H1 (cell line): ENCODE measurements at regions not wholly inside any gene's neighbourhood (a gene's known extent, or its start where the extent isn't known, plus 50 kb on each side); places are given as distances from the start of the nearest gene placed in this dataset.

Experiments
- CTCF ChIA-PET: fragments of 300-600 bp; sonication (Branson Sonifier 250); formaldehyde crosslinking; loops from one replicate; lab custom pipeline; 2021; ENCODE audit not compliant: partially characterized antibody; lab: Charles Lee
- POLR2A ChIA-PET: fragments of 300-600 bp; sonication (Branson Sonifier 250); formaldehyde crosslinking; loops from one replicate; lab custom pipeline; 2021; ENCODE audit warnings: inconsistent platforms; ENCODE audit not compliant: partially characterized antibody; lab: Charles Lee
- DNase-seq, 2 experiments: peaks; one replicate each; pipeline versions ENCODE4 v3.0.0 to v3.0.0-alpha.2; 2010 to 2022; ENCODE audit warnings: low spot score in 2 of 2, low read depth in 1 of 2, mixed read lengths in 1 of 2
- FAIRE-seq: peaks from 2 replicates; lab custom pipeline; 2011; peaks lifted over from hg19 to GRCh38; lab: Jason Lieb, UNC
- H2AFZ ChIP-seq: 2 replicates; pipeline ENCODE4 v1.8.1; 2012; ENCODE audit warnings: low read length, inconsistent platforms
- H2AK5ac ChIP-seq: 2 replicates; pipeline ENCODE4 v1.6.1; 2013; ENCODE audit warnings: low read depth, low read length
- H2BK120ac ChIP-seq: replicated peaks from 2 replicates; pipeline ENCODE3; 2013; ENCODE audit warnings: low read depth, low read length, inconsistent platforms
- H2BK12ac ChIP-seq: 2 replicates; pipeline ENCODE4 v1.6.1; 2013; ENCODE audit warnings: low read depth, low read length
- H2BK15ac ChIP-seq: 2 replicates; pipeline ENCODE4 v1.6.1; 2013; ENCODE audit warnings: low read length
- H2BK20ac ChIP-seq: 2 replicates; pipeline ENCODE4 v1.6.1; 2013; ENCODE audit warnings: low read length
- H2BK5ac ChIP-seq: 2 replicates; pipeline ENCODE4 v1.6.1; 2013; ENCODE audit warnings: low read depth, low read length
- H3K14ac ChIP-seq: 2 replicates; pipeline ENCODE4 v1.6.1; 2013; ENCODE audit warnings: inconsistent platforms; ENCODE audit not compliant: insufficient read length
- H3K18ac ChIP-seq: 2 replicates; pipeline ENCODE4 v1.6.1; 2013; ENCODE audit warnings: low read length; ENCODE audit errors: extremely low read depth
- H3K23ac ChIP-seq: 2 replicates; pipeline ENCODE4 v1.6.1; 2013; ENCODE audit warnings: inconsistent platforms; ENCODE audit not compliant: insufficient read length
- H3K23me2 ChIP-seq: 2 replicates; pipeline ENCODE4 v1.6.1; 2013; ENCODE audit warnings: low read depth, low read length
- H3K27ac ChIP-seq: 2 replicates; pipeline ENCODE4 v1.6.1; 2011; ENCODE audit warnings: low read depth, low read length, inconsistent platforms
- H3K27me3 ChIP-seq, 4 experiments: replicated peaks in 1 of 4; 1 replicate in 1 of 4; 2 replicates in 3 of 4; pipeline versions ENCODE4 v1.6.1 to v1.8.1; 2011 to 2013; ENCODE audit warnings: low read length in 3 of 4, mild to moderate bottlenecking in 3 of 4, inconsistent platforms in 2 of 4, mixed read lengths in 2 of 4, moderate library complexity in 1 of 4; ENCODE audit not compliant: control insufficient read depth in 3 of 4, insufficient read depth in 3 of 4; ENCODE audit errors: extremely low read depth in 1 of 4
- H3K36me3 ChIP-seq, 4 experiments: 2 replicates each; pipeline versions ENCODE4 v1.6.1 to v1.8.1; 2011 to 2013; ENCODE audit warnings: mild to moderate bottlenecking in 4 of 4, low read length in 3 of 4, moderate library complexity in 2 of 4, control low read depth in 1 of 4, inconsistent platforms in 1 of 4; ENCODE audit not compliant: insufficient read depth in 4 of 4, control insufficient read depth in 2 of 4
- H3K4ac ChIP-seq: replicated peaks from 2 replicates; pipeline ENCODE3; 2013; ENCODE audit warnings: low read length, low read depth, mixed read lengths, inconsistent platforms; ENCODE audit not compliant: insufficient read length
- H3K4me1 ChIP-seq, 4 experiments: replicated peaks in 1 of 4; 1 replicate in 1 of 4; 2 replicates in 3 of 4; pipeline versions ENCODE4 v1.6.1 to v1.8.1; 2011 to 2013; ENCODE audit warnings: low read length in 3 of 4, inconsistent platforms in 2 of 4, mixed read lengths in 1 of 4; ENCODE audit not compliant: insufficient read depth in 4 of 4, control insufficient read depth in 3 of 4
- H3K4me2 ChIP-seq, 2 experiments: 2 replicates each; pipeline versions ENCODE4 v1.6.1 to v1.8.1; 2011 to 2013; ENCODE audit warnings: low read depth in 2 of 2, low read length in 2 of 2, control low read depth in 1 of 2, inconsistent platforms in 1 of 2, mild to moderate bottlenecking in 1 of 2; ENCODE audit not compliant: insufficient read depth in 1 of 2
- H3K4me3 ChIP-seq, 4 experiments: fragments of 200-600, 300-600 bp in 1 of 4; sonication (generic), shearing (Covaris generic), sonication (Bioruptor Twin) in 1 of 4; 2 replicates each; pipeline versions ENCODE4 v1.5.1 to v1.8.1; 2011 to 2016; ENCODE audit warnings: low read length in 4 of 4, low read depth in 3 of 4, control low read depth in 2 of 4, inconsistent platforms in 2 of 4, mild to moderate bottlenecking in 2 of 4, mixed read lengths in 1 of 4, moderate library complexity in 1 of 4; ENCODE audit not compliant: insufficient read depth in 2 of 4; ENCODE audit errors: extremely low read depth in 1 of 4
- H3K56ac ChIP-seq: replicated peaks from 2 replicates; pipeline ENCODE3; 2013; ENCODE audit warnings: low read depth, mild to moderate bottlenecking, mixed read lengths, low read length, inconsistent platforms; ENCODE audit not compliant: insufficient read length
- H3K79me1 ChIP-seq: 2 replicates; pipeline ENCODE4 v1.6.1; 2013; ENCODE audit warnings: low read depth, low read length, control low read depth
- H3K79me2 ChIP-seq, 2 experiments: 2 replicates each; pipeline versions ENCODE4 v1.6.1 to v1.8.1; 2012 to 2013; ENCODE audit warnings: low read length in 2 of 2, mild to moderate bottlenecking in 2 of 2, inconsistent platforms in 1 of 2; ENCODE audit not compliant: insufficient read depth in 2 of 2, control insufficient read depth in 1 of 2
- H3K9ac ChIP-seq, 4 experiments: replicated peaks in 1 of 4; 1 replicate in 1 of 4; 2 replicates in 3 of 4; pipeline versions ENCODE4 v1.6.1 to v1.8.1; 2011 to 2013; ENCODE audit warnings: low read depth in 3 of 4, low read length in 3 of 4, control low read depth in 2 of 4, mild to moderate bottlenecking in 2 of 4, moderate library complexity in 2 of 4, inconsistent platforms in 1 of 4; ENCODE audit errors: extremely low read depth in 1 of 4
- H3K9me3 ChIP-seq, 2 experiments: 2 replicates each; pipeline versions ENCODE4 v1.6.1 to v1.8.1; 2012 to 2013; ENCODE audit warnings: mild to moderate bottlenecking in 2 of 2, moderate library complexity in 2 of 2, control low read depth in 1 of 2, inconsistent platforms in 1 of 2, low read depth in 1 of 2, low read length in 1 of 2, mixed read lengths in 1 of 2; ENCODE audit not compliant: insufficient read depth in 2 of 2
- H4K20me1 ChIP-seq, 2 experiments: replicated peaks in 1 of 2; 2 replicates each; pipeline versions ENCODE3 to v1.8.1; 2011 to 2013; ENCODE audit warnings: inconsistent platforms in 2 of 2, low read length in 2 of 2, mild to moderate bottlenecking in 1 of 2; ENCODE audit not compliant: insufficient read depth in 2 of 2, control insufficient read depth in 1 of 2
- H4K5ac ChIP-seq: 2 replicates; pipeline ENCODE4 v1.6.1; 2013; ENCODE audit warnings: low read length, low read depth, mixed read lengths, inconsistent platforms; ENCODE audit not compliant: insufficient read length
- H4K8ac ChIP-seq: 2 replicates; pipeline ENCODE4 v1.8.0; 2013; ENCODE audit warnings: mild to moderate bottlenecking, moderate library complexity, low read length, inconsistent platforms; ENCODE audit not compliant: insufficient read depth; ENCODE audit errors: extremely low read depth
- H4K91ac ChIP-seq: replicated peaks from 2 replicates; pipeline ENCODE3; 2013; ENCODE audit warnings: low read length, mixed read lengths, inconsistent platforms; ENCODE audit not compliant: insufficient read length
- CHD1 ChIP-seq: IDR thresholded peaks from 2 replicates; pipeline ENCODE4 v1.6.1; 2012; ENCODE audit warnings: low read depth, low read length, improper control_type of control experiment
- CHD2 ChIP-seq: IDR thresholded peaks from 2 replicates; pipeline ENCODE4 v1.6.1; 2012; ENCODE audit warnings: low read length, improper control_type of control experiment
- SP4 ChIP-seq: IDR thresholded peaks from 2 replicates; pipeline ENCODE4 v1.6.1; 2012; ENCODE audit warnings: low read length, inconsistent platforms
- TBP ChIP-seq: IDR thresholded peaks from 2 replicates; pipeline ENCODE4 v1.6.1; 2011; ENCODE audit warnings: low read depth, low read length, improper control_type of control experiment
- YY1 ChIP-seq: IDR thresholded peaks from 2 replicates; pipeline ENCODE4 v1.6.1; 2011; ENCODE audit warnings: low read depth, mild to moderate bottlenecking, low read length
- WGBS, 2 experiments: shearing (Covaris generic) in 1 of 2; methylation state at CpG; one replicate each; pipeline versions ENCODE4 v1.1.6 to v1.1.7; 2013 to 2015; ENCODE audit warnings: low lambda C conversion rate in 2 of 2, mixed read lengths in 2 of 2, inconsistent platforms in 1 of 2, low coverage in 1 of 2, missing lambda C conversion rate in 1 of 2; ENCODE audit not compliant: insufficient replicate concordance in 2 of 2, insufficient coverage in 1 of 2, insufficient read length in 1 of 2; ENCODE audit errors: extremely low coverage in 1 of 2, missing lambda C conversion rate in 1 of 2; 5-methylcytosine and 5-hydroxymethylcytosine counted together
- TF ChIP-seq, protein P1 (sequence below): IDR thresholded peaks from 2 replicates; pipeline ENCODE4 v1.6.1; 2011; ENCODE audit warnings: low read length, improper control_type of control experiment
- TF ChIP-seq, protein P2 (sequence below): IDR thresholded peaks from 2 replicates; pipeline ENCODE4 v1.6.1; 2011; ENCODE audit warnings: low read depth, mild to moderate bottlenecking, low read length; ENCODE audit not compliant: insufficient read depth

DNA sequence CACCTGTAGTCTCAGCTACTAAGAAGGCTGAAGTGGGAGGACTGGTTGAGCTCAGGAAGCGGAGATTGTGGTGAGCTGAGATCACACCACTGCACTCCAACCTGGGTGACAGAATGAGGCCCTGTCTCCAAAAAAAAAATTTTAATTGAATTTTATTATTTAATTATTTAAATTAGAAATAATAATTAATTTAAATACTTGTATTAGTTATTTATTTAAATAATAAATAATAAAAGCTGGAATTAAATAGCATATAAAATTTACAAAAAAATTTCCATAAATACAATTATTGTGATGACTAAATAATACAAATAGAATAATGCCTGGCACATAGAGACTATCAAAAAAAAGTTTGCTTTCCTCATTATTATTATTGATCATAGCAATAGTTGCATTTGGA lies 371.5 kb downstream of the KCNA4 start:
- no peak overlapping the region for H2BK15ac ChIP-seq
- no peak overlapping the region for H3K56ac ChIP-seq
- H3K79me1 ChIP-seq = no peaks in the 10 kb centered on the region
- H3K27ac ChIP-seq = no peak overlapping the region
- H4K5ac ChIP-seq = no peak overlapping the region
- DNase-seq (no peak), FAIRE-seq (no peak)
- H3K18ac ChIP-seq = no peak overlapping the region
- H2AK5ac ChIP-seq = no peak overlapping the region
- H2BK12ac ChIP-seq = no peak overlapping the region
- no peaks in the 10 kb centered on the region for H3K79me2 ChIP-seq
- H3K23me2 ChIP-seq = no peaks in the 10 kb centered on the region
- H4K91ac ChIP-seq = no peak overlapping the region
- no peak overlapping the region for H2BK120ac ChIP-seq
- no peak overlapping the region for H2BK5ac ChIP-seq
- 91% methylated on average over 1 of the region's 1 CpG; no CpG with 5 or more reads in 1 of the 2 experiments for WGBS, 2 experiments
- no peaks in the 10 kb centered on the region for H3K27me3 ChIP-seq
- no peak overlapping the region for H3K4ac ChIP-seq
- no peaks in the 10 kb centered on the region for H4K20me1 ChIP-seq
- H3K4me3 ChIP-seq = no peak overlapping the region
- no peaks in the 10 kb centered on the region for H3K4me1 ChIP-seq
- ChIA-PET POLR2A (no interaction called here), CTCF (interaction anchor here (0.6 to 2.5 kb wide), 4 partner anchors 11 to 498 kb away, joined by 3 to 13 read pairs (median 3); no protein-coding TSS in a partner anchor)
- no peak overlapping the region for H3K14ac ChIP-seq
- H4K8ac ChIP-seq = no peak overlapping the region
- no peak overlapping the region for H3K23ac ChIP-seq
- H3K4me2 ChIP-seq = no peak overlapping the region
- H3K9ac ChIP-seq = no peak overlapping the region
- no peak overlapping the region for H2BK20ac ChIP-seq
- no peak overlapping the region for H2AFZ ChIP-seq
- H3K36me3 ChIP-seq = no peaks in the 10 kb centered on the region
- no peaks in the 10 kb centered on the region for H3K9me3 ChIP-seq
- TF ChIP-seq, protein P1, sequence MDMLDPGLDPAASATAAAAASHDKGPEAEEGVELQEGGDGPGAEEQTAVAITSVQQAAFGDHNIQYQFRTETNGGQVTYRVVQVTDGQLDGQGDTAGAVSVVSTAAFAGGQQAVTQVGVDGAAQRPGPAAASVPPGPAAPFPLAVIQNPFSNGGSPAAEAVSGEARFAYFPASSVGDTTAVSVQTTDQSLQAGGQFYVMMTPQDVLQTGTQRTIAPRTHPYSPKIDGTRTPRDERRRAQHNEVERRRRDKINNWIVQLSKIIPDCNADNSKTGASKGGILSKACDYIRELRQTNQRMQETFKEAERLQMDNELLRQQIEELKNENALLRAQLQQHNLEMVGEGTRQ = no peak
- no peak for TF ChIP-seq SP4
- TF ChIP-seq, protein P2, sequence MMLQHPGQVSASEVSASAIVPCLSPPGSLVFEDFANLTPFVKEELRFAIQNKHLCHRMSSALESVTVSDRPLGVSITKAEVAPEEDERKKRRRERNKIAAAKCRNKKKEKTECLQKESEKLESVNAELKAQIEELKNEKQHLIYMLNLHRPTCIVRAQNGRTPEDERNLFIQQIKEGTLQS = no peak
- TF ChIP-seq TBP = no peak
- no peak for TF ChIP-seq CHD2
- no peak for TF ChIP-seq CHD1
- no peak for TF ChIP-seq YY1
